COLO668 (cell line): ENCODE measurements at regions not wholly inside any gene's neighbourhood (a gene's known extent, or its start where the extent isn't known, plus 50 kb on each side); places are given as distances from the start of the nearest gene placed in this dataset.
"Not testable (repeated sequence)": the region's sequence is repeated elsewhere in the genome, so short reads cannot be mapped to it uniquely, and the experiment has no call there.

ENCODE experiments used
- DNase-seq: peaks from one replicate; lab custom pipeline; 2025; ENCODE audit not compliant: unreplicated experiment; lab: John Stamatoyannopoulos, UW

GRCh38 chr4:116688536-116688935, 396.8 kb downstream of the TRAM1L1 start:
- no peak for DNase-seq

- DNase-seq: no peak
Measured at GRCh38 chr4:116668190-116668589, 417.2 kb downstream of the TRAM1L1 start.

DNA sequence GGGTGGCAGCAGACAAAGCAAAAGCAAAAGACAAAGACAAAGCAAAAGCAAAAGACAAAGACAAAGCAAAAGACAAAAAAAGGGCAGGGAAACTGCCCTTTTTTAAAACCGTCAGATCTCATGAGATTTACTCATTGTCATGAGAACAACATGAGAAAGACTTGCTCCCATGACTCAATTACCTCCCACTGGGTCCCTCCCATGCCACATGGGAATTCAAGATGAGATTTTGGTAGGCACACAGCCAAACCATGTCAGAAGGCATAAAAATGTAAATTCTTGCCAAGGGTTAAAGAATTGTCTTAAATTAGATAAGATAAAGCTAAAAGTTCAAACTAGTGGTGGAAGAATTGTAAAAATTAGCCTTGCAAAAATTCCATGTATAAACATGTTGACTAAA, 419.7 kb downstream of the TRAM1L1 start:
- DNase-seq: no peak

GRCh38 chr4:116664198-116664597, 421.2 kb downstream of the TRAM1L1 start:
- DNase-seq: no peak

- DNase-seq: no peak
Measured at GRCh38 chr4:116639070-116639577, 446.3 kb downstream of the TRAM1L1 start.

- no peak for DNase-seq
Measured at GRCh38 chr4:116638592-116638991, 446.8 kb downstream of the TRAM1L1 start.

- no peak for DNase-seq
Measured at GRCh38 chr4:116636917-116637316, 448.5 kb downstream of the TRAM1L1 start.

- DNase-seq: no peak
Measured at GRCh38 chr4:116632269-116632668, 453.1 kb downstream of the TRAM1L1 start.

DNA sequence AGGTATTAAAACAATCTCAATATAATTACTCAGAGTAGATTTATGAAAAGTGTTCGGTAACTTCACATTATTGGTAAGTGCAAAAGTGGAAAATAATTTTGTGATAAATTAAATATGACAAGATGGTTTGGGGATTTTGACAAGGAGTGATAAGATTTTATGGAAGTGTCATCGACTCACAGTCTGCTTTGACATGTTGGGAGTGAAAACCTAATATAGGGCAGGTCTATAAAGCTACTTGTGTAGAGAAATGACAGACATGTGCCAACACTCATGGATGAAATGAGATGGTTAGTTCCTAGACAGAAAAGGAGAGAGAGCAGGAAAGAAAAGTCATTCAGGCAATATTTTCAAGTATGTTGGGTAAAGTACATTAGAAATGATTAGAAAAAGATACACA, 456.8 kb downstream of the TRAM1L1 start:
- DNase-seq: no peak

GRCh38 chr4:116627545-116627944, 457.8 kb downstream of the TRAM1L1 start:
- no peak for DNase-seq

- not testable (repeated sequence) for DNase-seq
Measured at GRCh38 chr4:116619508-116619907, 465.9 kb downstream of the TRAM1L1 start.

- no peak for DNase-seq
Measured at GRCh38 chr4:116618638-116619037, 466.7 kb downstream of the TRAM1L1 start.

DNA sequence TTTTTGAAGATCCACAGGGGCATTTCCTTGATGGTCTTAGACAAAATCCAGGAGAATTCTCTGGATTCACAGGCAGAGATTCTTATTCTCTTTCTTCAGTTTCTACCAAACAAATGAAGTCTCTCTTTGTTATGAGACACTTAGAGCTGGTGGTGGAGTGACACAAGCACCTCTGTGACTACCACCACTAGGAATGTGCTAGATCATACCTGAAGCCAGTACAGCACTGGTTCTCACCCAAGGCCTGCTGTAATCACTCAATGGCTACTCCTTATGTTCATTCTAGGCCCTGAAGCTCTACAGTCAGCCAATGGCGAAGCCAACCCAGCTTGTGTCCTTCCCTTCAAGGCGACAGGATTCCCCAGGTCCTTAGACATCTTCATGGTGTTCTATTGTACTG, 482.3 kb downstream of the TRAM1L1 start:
- no peak for DNase-seq

DNA sequence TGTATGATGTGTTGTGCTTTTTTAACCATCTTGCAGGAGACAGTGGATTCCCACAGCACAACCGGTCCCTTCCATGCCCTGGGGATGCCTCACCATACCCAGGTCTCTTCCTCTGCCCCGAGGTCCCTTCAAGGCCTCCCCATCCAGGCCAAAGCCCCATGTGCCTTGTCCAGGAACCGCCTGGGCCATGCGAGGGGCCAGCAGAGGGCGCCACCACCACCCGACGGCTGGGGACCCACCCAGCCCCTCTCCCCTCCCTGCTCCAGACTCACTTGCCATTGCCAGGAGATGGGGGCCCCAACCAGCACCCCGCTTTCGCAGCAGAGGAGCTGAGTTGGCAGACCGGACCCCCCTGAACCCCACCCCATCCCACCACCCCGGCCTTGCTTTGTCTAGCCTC, 485.5 kb downstream of the TRAM1L1 start:
- no peak for DNase-seq

DNA sequence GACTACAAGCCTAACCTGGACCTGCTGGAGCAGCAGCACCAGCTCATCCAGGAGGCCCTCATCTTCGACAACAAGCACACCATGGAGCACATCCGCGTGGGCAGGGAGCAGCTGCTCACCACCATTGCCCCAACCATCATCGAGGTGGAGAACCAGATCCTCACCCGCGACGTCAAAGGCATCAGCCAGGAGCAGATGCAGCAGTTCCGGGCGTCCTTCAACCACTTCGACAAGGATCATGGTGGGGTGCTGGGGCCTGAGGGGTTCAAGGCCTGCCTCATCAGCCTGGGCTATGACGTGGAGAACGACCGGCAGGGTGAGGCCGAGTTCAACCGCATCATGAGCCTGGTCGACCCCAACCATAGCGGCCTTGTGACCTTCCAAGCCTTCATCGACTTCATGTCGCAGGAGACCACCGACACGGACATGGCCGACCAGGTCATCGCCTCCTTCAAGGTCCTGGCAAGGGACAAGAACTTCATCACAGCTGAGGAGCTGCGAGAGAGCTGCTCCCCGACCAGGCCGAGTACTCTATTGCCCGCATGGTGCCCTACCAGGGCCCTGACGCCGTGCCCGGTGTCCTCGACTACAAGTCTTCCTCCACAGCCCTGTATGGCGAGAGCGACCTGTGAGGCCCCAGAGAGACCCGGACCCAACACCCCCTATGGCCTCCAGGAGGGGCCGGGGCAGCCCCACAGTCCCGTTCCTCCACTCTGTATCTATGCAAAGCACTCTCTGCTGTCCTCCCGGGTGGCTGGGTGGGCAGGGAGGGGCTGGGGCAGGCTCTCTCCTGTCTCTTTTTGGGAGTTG, 486.2 kb downstream of the TRAM1L1 start:
- no peak for DNase-seq

GRCh38 chr4:116598155-116598979, 487.0 kb downstream of the TRAM1L1 start:
- no peak for DNase-seq

GRCh38 chr4:116590648-116591047, 494.7 kb downstream of the TRAM1L1 start:
- DNase-seq: no peak

DNA sequence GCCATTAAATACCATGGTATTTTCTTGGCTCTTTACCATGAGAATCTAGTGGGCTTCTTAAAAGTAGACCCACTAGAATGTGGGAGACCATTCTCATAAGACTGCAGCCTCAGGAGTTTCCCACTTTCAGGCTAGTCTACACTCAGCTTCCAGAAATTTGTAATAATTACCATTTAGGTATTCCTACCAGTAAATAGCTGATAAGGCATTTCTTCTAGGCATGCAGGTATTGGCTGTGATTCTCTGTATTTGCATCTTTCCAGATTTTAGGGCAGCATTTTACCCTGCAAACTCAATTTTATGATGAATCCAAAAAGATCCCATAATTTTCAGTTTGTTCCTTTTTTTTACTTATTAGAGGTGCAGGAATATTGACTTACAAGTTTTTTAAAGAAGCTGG, 496.6 kb downstream of the TRAM1L1 start:
- DNase-seq: no peak

- DNase-seq: no peak
Measured at GRCh38 chr4:116585246-116585645, 500.1 kb downstream of the TRAM1L1 start.

DNA sequence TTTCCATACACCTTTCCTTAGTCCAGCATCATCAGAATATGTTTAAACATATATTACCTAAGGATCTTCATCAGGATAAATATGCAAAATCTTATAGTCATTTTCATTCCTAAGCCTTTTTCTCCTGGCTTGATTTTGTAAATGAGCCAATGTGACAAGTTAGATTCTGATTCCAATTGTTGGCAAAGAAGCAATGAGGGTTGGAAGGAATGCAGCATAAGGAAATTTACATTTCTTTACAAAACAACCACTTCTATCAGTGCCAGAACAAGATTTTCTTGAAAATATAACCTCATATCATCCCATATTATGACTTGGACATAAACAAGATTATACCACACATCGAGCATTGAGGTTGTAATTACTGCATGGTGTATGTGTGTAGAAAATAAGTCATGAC, 508.1 kb downstream of the TRAM1L1 start:
- no peak for DNase-seq

DNA sequence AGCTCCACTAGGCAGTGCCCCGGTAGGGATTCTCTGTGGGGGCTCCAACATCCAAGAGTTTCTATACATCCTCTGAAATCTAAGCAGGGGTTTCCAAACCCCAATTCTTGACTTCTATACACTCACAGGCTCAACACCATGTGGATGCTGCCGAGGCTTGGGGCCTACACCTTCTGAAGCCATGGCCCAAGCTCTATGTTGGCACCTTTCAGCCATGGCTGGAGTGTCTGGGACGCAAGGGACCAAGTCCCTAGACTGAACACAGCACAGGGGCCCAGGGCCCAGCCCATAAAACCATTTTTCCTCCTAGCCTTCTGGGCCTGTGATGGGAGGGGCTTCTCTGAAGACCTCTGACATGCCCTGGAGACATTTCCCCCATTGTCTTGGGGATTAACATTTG, 511.8 kb downstream of the TRAM1L1 start:
- DNase-seq: no peak

- DNase-seq: no peak
Measured at GRCh38 chr4:116561768-116562167, 523.6 kb downstream of the TRAM1L1 start.
